BE2C (cell line): ENCODE measurements at regions not wholly inside any gene's neighbourhood (a gene's known extent, or its start where the extent isn't known, plus 50 kb on each side); places are given as distances from the start of the nearest gene placed in this dataset.

ENCODE experiments used
- DNase-seq: peaks from one replicate; pipeline ENCODE4 v3.0.0-alpha.2; 2020
- H3K27me3 ChIP-seq: fragments of 250-450 bp; sonication (Bioruptor Pico); 2 replicates; pipeline ENCODE4 v1.5.1; 2020; ENCODE audit warnings: mild to moderate bottlenecking
- H3K36me3 ChIP-seq: fragments of 250-450 bp; sonication (Bioruptor Pico); 2 replicates; pipeline ENCODE4 v1.5.1; 2020; ENCODE audit warnings: mild to moderate bottlenecking
- H3K4me1 ChIP-seq: fragments of 250-450 bp; sonication (Bioruptor Pico); 2 replicates; pipeline ENCODE4 v1.5.1; 2020
- H3K4me3 ChIP-seq: 2 replicates; pipeline ENCODE4 v1.5.1; 2011; ENCODE audit warnings: low read depth, low read length
- H3K9me3 ChIP-seq: fragments of 250-450 bp; sonication (Bioruptor Pico); 2 replicates; pipeline ENCODE4 v1.5.1; 2020
- CTCF ChIP-seq: IDR thresholded peaks from 2 replicates; pipeline ENCODE4 v1.5.1; 2012; ENCODE audit warnings: mild to moderate bottlenecking, low read depth, low read length

- no peak for TF ChIP-seq CTCF
- Histone ChIP-seq H3K27me3 (no peaks in the 10 kb centered on the region), H3K36me3 (no peaks in the 10 kb centered on the region), H3K4me1 (peaks cover 7% of the 10 kb centered on the region; the same call in 1 of the 2 replicates), H3K9me3 (no peaks in the 10 kb centered on the region), H3K4me3 (no peak overlapping the region)
- no peak for DNase-seq
Measured at GRCh38 chr10:47249881-47250280, 50.1 kb upstream of the GDF10 start.
